ENCODE measurements at regions not wholly inside any gene's neighbourhood (a gene's known extent, or its start where the extent isn't known, plus 50 kb on each side); places are given as distances from the start of the nearest gene placed in this dataset.

- Histone ChIP-seq H3K9me3 (ENCODE audit: control insufficient read depth, low read length) (no peaks in the 10 kb centered on the region), H3K4me3 (ENCODE audit: insufficient read depth, low read depth, low read length) (no peak overlapping the region), H3K4me1 (ENCODE audit: control insufficient read depth, insufficient read depth, low read length) (no peaks in the 10 kb centered on the region), H3K36me3 (ENCODE audit: control insufficient read depth, insufficient read depth, low read length) (no peaks in the 10 kb centered on the region), H3K27ac (ENCODE audit: insufficient read depth, low read depth, low read length, poor library complexity, severe bottlenecking) (no peak overlapping the region), H3K27me3 (ENCODE audit: control insufficient read depth, insufficient read depth, low read length, poor library complexity, severe bottlenecking) (no peaks in the 10 kb centered on the region)
- WGBS, 2 experiments: 93 to 94% methylated on average over 6 of the region's 6 CpGs
These were observed 396.2 kb upstream of the IGFBP3 start for GRCh38 chr7:46317256-46317655.

GRCh38 chr7:46315891-46316290 lies 394.8 kb upstream of the IGFBP3 start:
- H3K27ac ChIP-seq (ENCODE audit: insufficient read depth, low read depth, low read length, poor library complexity, severe bottlenecking): no peak overlapping the region

GRCh38 chr7:46301677-46302076 lies 380.6 kb upstream of the IGFBP3 start:
- no peaks in the 10 kb centered on the region for H3K4me1 ChIP-seq (ENCODE audit: control insufficient read depth, insufficient read depth, low read length)

More at GRCh38 chr7:46315891-46316290, 394.8 kb upstream of the IGFBP3 start:
- H3K4me3 ChIP-seq (ENCODE audit: insufficient read depth, low read depth, low read length): no peak overlapping the region
- no peaks in the 10 kb centered on the region for H3K4me1 ChIP-seq (ENCODE audit: control insufficient read depth, insufficient read depth, low read length)
- H3K9me3 ChIP-seq (ENCODE audit: control insufficient read depth, low read length): no peaks in the 10 kb centered on the region
- no peaks in the 10 kb centered on the region for H3K36me3 ChIP-seq (ENCODE audit: control insufficient read depth, insufficient read depth, low read length)
- WGBS, 2 experiments: 93 to 96% methylated on average over 5 of the region's 5 CpGs
- H3K27me3 ChIP-seq (ENCODE audit: control insufficient read depth, insufficient read depth, low read length, poor library complexity, severe bottlenecking): no peaks in the 10 kb centered on the region

GRCh38 chr7:46297515-46297914 lies 376.4 kb upstream of the IGFBP3 start:
- Histone ChIP-seq H3K27ac (ENCODE audit: insufficient read depth, low read depth, low read length, poor library complexity, severe bottlenecking) (no peak overlapping the region), H3K4me1 (ENCODE audit: control insufficient read depth, insufficient read depth, low read length) (no peaks in the 10 kb centered on the region), H3K4me3 (ENCODE audit: insufficient read depth, low read depth, low read length) (no peak overlapping the region), H3K9me3 (ENCODE audit: control insufficient read depth, low read length) (no peaks in the 10 kb centered on the region), H3K27me3 (ENCODE audit: control insufficient read depth, insufficient read depth, low read length, poor library complexity, severe bottlenecking) (no peaks in the 10 kb centered on the region), H3K36me3 (ENCODE audit: control insufficient read depth, insufficient read depth, low read length) (no peaks in the 10 kb centered on the region)
- WGBS, 2 experiments: 96 to 100% methylated on average over 1 to 2 of the region's 2 CpGs

More at GRCh38 chr7:46301677-46302076, 380.6 kb upstream of the IGFBP3 start:
- no peaks in the 10 kb centered on the region for H3K27me3 ChIP-seq (ENCODE audit: control insufficient read depth, insufficient read depth, low read length, poor library complexity, severe bottlenecking)
- H3K27ac ChIP-seq (ENCODE audit: insufficient read depth, low read depth, low read length, poor library complexity, severe bottlenecking): no peak overlapping the region
- H3K9me3 ChIP-seq (ENCODE audit: control insufficient read depth, low read length): no peaks in the 10 kb centered on the region
- no peak overlapping the region for H3K4me3 ChIP-seq (ENCODE audit: insufficient read depth, low read depth, low read length)
- no peaks in the 10 kb centered on the region for H3K36me3 ChIP-seq (ENCODE audit: control insufficient read depth, insufficient read depth, low read length)
- WGBS, 2 experiments: 100% methylated on average over 1 of the region's 1 CpG; no CpG with 5 or more reads in 1 of the 2 experiments

GRCh38 chr7:46296526-46296925 lies 375.5 kb upstream of the IGFBP3 start:
- Histone ChIP-seq H3K4me3 (ENCODE audit: insufficient read depth, low read depth, low read length) (no peak overlapping the region), H3K36me3 (ENCODE audit: control insufficient read depth, insufficient read depth, low read length) (no peaks in the 10 kb centered on the region), H3K4me1 (ENCODE audit: control insufficient read depth, insufficient read depth, low read length) (no peaks in the 10 kb centered on the region), H3K9me3 (ENCODE audit: control insufficient read depth, low read length) (no peaks in the 10 kb centered on the region), H3K27me3 (ENCODE audit: control insufficient read depth, insufficient read depth, low read length, poor library complexity, severe bottlenecking) (no peaks in the 10 kb centered on the region), H3K27ac (ENCODE audit: insufficient read depth, low read depth, low read length, poor library complexity, severe bottlenecking) (no peak overlapping the region)
- 100% methylated on average over 1 of the region's 1 CpG for WGBS, 2 experiments

GRCh38 chr7:46294381-46294780 lies 373.3 kb upstream of the IGFBP3 start:
- no peaks in the 10 kb centered on the region for H3K9me3 ChIP-seq (ENCODE audit: control insufficient read depth, low read length)
- no peak overlapping the region for H3K27ac ChIP-seq (ENCODE audit: insufficient read depth, low read depth, low read length, poor library complexity, severe bottlenecking)
- WGBS, 2 experiments: 96 to 97% methylated on average over 5 of the region's 5 CpGs
- H3K4me1 ChIP-seq (ENCODE audit: control insufficient read depth, insufficient read depth, low read length): no peaks in the 10 kb centered on the region
- H3K27me3 ChIP-seq (ENCODE audit: control insufficient read depth, insufficient read depth, low read length, poor library complexity, severe bottlenecking): no peaks in the 10 kb centered on the region
- H3K36me3 ChIP-seq (ENCODE audit: control insufficient read depth, insufficient read depth, low read length): no peaks in the 10 kb centered on the region
- H3K4me3 ChIP-seq (ENCODE audit: insufficient read depth, low read depth, low read length): no peak overlapping the region

- no peak overlapping the region for H3K4me3 ChIP-seq (ENCODE audit: insufficient read depth, low read depth, low read length)
- WGBS, 2 experiments: 94 to 95% methylated on average over 7 of the region's 7 CpGs
- no peaks in the 10 kb centered on the region for H3K36me3 ChIP-seq (ENCODE audit: control insufficient read depth, insufficient read depth, low read length)
- no peaks in the 10 kb centered on the region for H3K9me3 ChIP-seq (ENCODE audit: control insufficient read depth, low read length)
- H3K27ac ChIP-seq (ENCODE audit: insufficient read depth, low read depth, low read length, poor library complexity, severe bottlenecking): no peak overlapping the region
- no peaks in the 10 kb centered on the region for H3K4me1 ChIP-seq (ENCODE audit: control insufficient read depth, insufficient read depth, low read length)
- no peaks in the 10 kb centered on the region for H3K27me3 ChIP-seq (ENCODE audit: control insufficient read depth, insufficient read depth, low read length, poor library complexity, severe bottlenecking)
These were observed 371.7 kb upstream of the IGFBP3 start for GRCh38 chr7:46292741-46293140.

GRCh38 chr7:46291601-46292150 lies 370.6 kb upstream of the IGFBP3 start:
- Histone ChIP-seq H3K4me1 (ENCODE audit: control insufficient read depth, insufficient read depth, low read length) (no peaks in the 10 kb centered on the region), H3K36me3 (ENCODE audit: control insufficient read depth, insufficient read depth, low read length) (no peaks in the 10 kb centered on the region), H3K4me3 (ENCODE audit: insufficient read depth, low read depth, low read length) (no peak overlapping the region), H3K27me3 (ENCODE audit: control insufficient read depth, insufficient read depth, low read length, poor library complexity, severe bottlenecking) (no peaks in the 10 kb centered on the region), H3K27ac (ENCODE audit: insufficient read depth, low read depth, low read length, poor library complexity, severe bottlenecking) (no peak overlapping the region), H3K9me3 (ENCODE audit: control insufficient read depth, low read length) (no peaks in the 10 kb centered on the region)
- 92 to 96% methylated on average over 4 of the region's 4 CpGs for WGBS, 2 experiments

- no peaks in the 10 kb centered on the region for H3K27me3 ChIP-seq (ENCODE audit: control insufficient read depth, insufficient read depth, low read length, poor library complexity, severe bottlenecking)
- H3K4me3 ChIP-seq (ENCODE audit: insufficient read depth, low read depth, low read length): no peak overlapping the region
- H3K36me3 ChIP-seq (ENCODE audit: control insufficient read depth, insufficient read depth, low read length): no peaks in the 10 kb centered on the region
- H3K9me3 ChIP-seq (ENCODE audit: control insufficient read depth, low read length): no peaks in the 10 kb centered on the region
- no peak overlapping the region for H3K27ac ChIP-seq (ENCODE audit: insufficient read depth, low read depth, low read length, poor library complexity, severe bottlenecking)
- H3K4me1 ChIP-seq (ENCODE audit: control insufficient read depth, insufficient read depth, low read length): no peaks in the 10 kb centered on the region
- 88 to 93% methylated on average over 5 of the region's 5 CpGs for WGBS, 2 experiments
These were observed 370.0 kb upstream of the IGFBP3 start for GRCh38 chr7:46291050-46291438.

GRCh38 chr7:46290374-46291049 lies 369.4 kb upstream of the IGFBP3 start:
- no peaks in the 10 kb centered on the region for H3K36me3 ChIP-seq (ENCODE audit: control insufficient read depth, insufficient read depth, low read length)
- 100% methylated on average over 1 of the region's 1 CpG for WGBS, 2 experiments
- H3K4me1 ChIP-seq (ENCODE audit: control insufficient read depth, insufficient read depth, low read length): no peaks in the 10 kb centered on the region
- H3K9me3 ChIP-seq (ENCODE audit: control insufficient read depth, low read length): no peaks in the 10 kb centered on the region
- no peak overlapping the region for H3K27ac ChIP-seq (ENCODE audit: insufficient read depth, low read depth, low read length, poor library complexity, severe bottlenecking)
- no peaks in the 10 kb centered on the region for H3K27me3 ChIP-seq (ENCODE audit: control insufficient read depth, insufficient read depth, low read length, poor library complexity, severe bottlenecking)
- no peak overlapping the region for H3K4me3 ChIP-seq (ENCODE audit: insufficient read depth, low read depth, low read length)
